A549 (cell line): ENCODE measurements at regions not wholly inside any gene's neighbourhood (a gene's known extent, or its start where the extent isn't known, plus 50 kb on each side); places are given as distances from the start of the nearest gene placed in this dataset.

Source experiments
- ATAC-seq, 2 experiments: fragments of 200-7000 bp in 1 of 2; fragments of >200 bp in 1 of 2; cut with Nextera tagmentation in 1 of 2; cut with Tn5 transposase in 1 of 2; 3 replicates each; pipeline versions ENCODE4 v1.8.0 to v1.9.1; 2018 to 2020; ENCODE audit warnings: mild to moderate bottlenecking in 1 of 2, moderate library complexity in 1 of 2
- CTCF ChIA-PET: fragments of 300-600 bp; sonication (Branson Sonifier 250); formaldehyde crosslinking; extraction: SDS; loops from one replicate; lab custom pipeline; 2021; ENCODE audit warnings: antibody characterized with exemption, inconsistent platforms; lab: Yijun Ruan, JAX
- POLR2A ChIA-PET: fragments of 350-600 bp; formaldehyde crosslinking; extraction: SDS; loops from one replicate; lab custom pipeline; 2021; ENCODE audit warnings: antibody characterized with exemption, inconsistent platforms; lab: Yijun Ruan, JAX
- DNase-seq, 2 experiments: peaks; one replicate each; pipeline versions ENCODE4 v3.0.0 to v3.0.0-alpha.2; 2011 to 2016; ENCODE audit warnings: low read depth in 1 of 2, low spot score in 1 of 2
- FAIRE-seq: peaks from 2 replicates; lab custom pipeline; 2011; peaks lifted over from hg19 to GRCh38; lab: Jason Lieb, UNC
- H3K27ac ChIP-seq, 2 experiments: fragments of >200 bp; sonication (Bioruptor Twin); formaldehyde crosslinking; 3 replicates each; pipeline ENCODE4 v1.5.1; 2016 to 2017
- H3K4me1 ChIP-seq: fragments of >200 bp; sonication (Bioruptor Twin); formaldehyde crosslinking; 3 replicates; pipeline ENCODE4 v1.6.1; 2016
- H3K4me2 ChIP-seq: fragments of >200 bp; sonication (Bioruptor Twin); formaldehyde crosslinking; 3 replicates; pipeline ENCODE4 v1.6.1; 2016
- H3K4me3 ChIP-seq: fragments of >200 bp; sonication (Bioruptor Twin); formaldehyde crosslinking; 3 replicates; pipeline ENCODE4 v1.5.1; 2016
- H3K9me3 ChIP-seq: fragments of >200 bp; sonication (Bioruptor Twin); formaldehyde crosslinking; 3 replicates; pipeline ENCODE4 v1.6.1; 2016
- ATOH8 ChIP-seq: fragments of 250-450 bp; sonication (Bioruptor Pico); IDR thresholded peaks from 2 replicates; pipeline ENCODE4 v1.5.0; 2020; ENCODE audit warnings: low read depth, mild to moderate bottlenecking, moderate library complexity
- CBX8 ChIP-seq: fragments of 200-600 bp; sonication (generic); IDR thresholded peaks from 2 replicates; pipeline ENCODE4 v1.6.1; 2016
- CHD2 ChIP-seq: fragments of 150-350 bp; IDR thresholded peaks from 2 replicates; pipeline ENCODE4 v1.6.1; 2014; ENCODE audit warnings: low read length; ENCODE audit not compliant: partially characterized antibody
- CTCF ChIP-seq: fragments of >200 bp; sonication (Bioruptor Twin); formaldehyde crosslinking; IDR thresholded peaks from 3 replicates; pipeline ENCODE4 v1.5.1; 2016
- E2F6 ChIP-seq: IDR thresholded peaks from 2 replicates; pipeline ENCODE4 v1.6.1; 2012; ENCODE audit warnings: low read depth, borderline replicate concordance
- EHF ChIP-seq: fragments of 250-450 bp; sonication (Bioruptor Pico); IDR thresholded peaks from 2 replicates; pipeline ENCODE4 v1.5.0; 2020; ENCODE audit warnings: mild to moderate bottlenecking
- EHMT2 ChIP-seq: fragments of 200-600 bp; sonication (generic); IDR thresholded peaks from 2 replicates; pipeline ENCODE4 v1.6.1; 2016; ENCODE audit warnings: antibody characterized with exemption, low read depth, mild to moderate bottlenecking, moderate library complexity
- FOSB ChIP-seq: fragments of 250-450 bp; sonication (Bioruptor Pico); IDR thresholded peaks from 2 replicates; pipeline ENCODE4 v1.5.0; 2020; ENCODE audit warnings: mild to moderate bottlenecking, moderate library complexity
- FOSL2 ChIP-seq, 2 experiments: fragments of 450-650 bp in 1 of 2; fragments of >200 bp in 1 of 2; sonication (Bioruptor Twin) in 1 of 2; formaldehyde crosslinking; IDR thresholded peaks; 2 replicates each; pipeline versions ENCODE4 v1.5.0 to v1.6.1; 2016 to 2020; ENCODE audit warnings: mild to moderate bottlenecking in 1 of 2, moderate library complexity in 1 of 2
- FOXS1 ChIP-seq: fragments of 250-450 bp; sonication (Bioruptor Pico); IDR thresholded peaks from 2 replicates; pipeline ENCODE4 v1.5.0; 2020; ENCODE audit warnings: mild to moderate bottlenecking, moderate library complexity
- HDAC2 ChIP-seq: fragments of 200-600 bp; sonication (generic); IDR thresholded peaks from 2 replicates; pipeline ENCODE4 v1.6.1; 2016
- HEYL ChIP-seq: fragments of 250-450 bp; sonication (Bioruptor Pico); IDR thresholded peaks from 2 replicates; pipeline ENCODE4 v1.8.0; 2021; ENCODE audit warnings: mild to moderate bottlenecking, moderate library complexity
- HOXA7 ChIP-seq: fragments of 250-450 bp; sonication (Bioruptor Pico); IDR thresholded peaks from 2 replicates; pipeline ENCODE4 v1.5.0; 2020; ENCODE audit warnings: mild to moderate bottlenecking, moderate library complexity
- JUN ChIP-seq, 2 experiments: fragments of >200 bp; sonication (Bioruptor Twin); formaldehyde crosslinking; IDR thresholded peaks; 2 replicates in 1 of 2; 3 replicates in 1 of 2; pipeline ENCODE4 v1.6.1; 2016 to 2017
- MAFK ChIP-seq: fragments of 450-650 bp; IDR thresholded peaks from 2 replicates; pipeline ENCODE4 v1.6.1; 2014; ENCODE audit not compliant: partially characterized antibody
- MAX ChIP-seq: IDR thresholded peaks from 2 replicates; pipeline ENCODE4 v1.6.1; 2012
- MYC ChIP-seq: IDR thresholded peaks from 2 replicates; pipeline ENCODE4 v1.6.1; 2012; ENCODE audit warnings: mild to moderate bottlenecking, inconsistent platforms, low read length, improper control_type of control experiment, borderline replicate concordance
- NFE2L2 ChIP-seq: fragments of 150-350 bp; conservative IDR thresholded peaks from 2 replicates; pipeline ENCODE4 v1.6.1; 2014; ENCODE audit warnings: low read length
- NPAS2 ChIP-seq: fragments of 250-450 bp; sonication (Bioruptor Pico); IDR thresholded peaks from 2 replicates; pipeline ENCODE4 v1.8.0; 2022; ENCODE audit warnings: mild to moderate bottlenecking, moderate library complexity, borderline replicate concordance
- PHF8 ChIP-seq: fragments of 200-600 bp; sonication (generic); IDR thresholded peaks from 2 replicates; pipeline ENCODE4 v1.6.1; 2016; ENCODE audit warnings: low read depth, mild to moderate bottlenecking, antibody characterized with exemption, moderate library complexity, borderline replicate concordance
- POLR2A ChIP-seq: IDR thresholded peaks from 2 replicates; pipeline ENCODE4 v1.6.1; 2012; ENCODE audit warnings: mild to moderate bottlenecking, low read length
- RARB ChIP-seq: fragments of 250-450 bp; sonication (Bioruptor Pico); IDR thresholded peaks from 2 replicates; pipeline ENCODE4 v1.8.0; 2021; ENCODE audit warnings: mild to moderate bottlenecking, moderate library complexity
- REST ChIP-seq: fragments of 200-600 bp; sonication (generic); IDR thresholded peaks from 2 replicates; pipeline ENCODE4 v1.6.1; 2016; ENCODE audit warnings: antibody characterized with exemption, mild to moderate bottlenecking, moderate library complexity
- SREBF2 ChIP-seq: fragments of 450-650 bp; IDR thresholded peaks from 2 replicates; pipeline ENCODE4 v1.6.1; 2014; ENCODE audit warnings: mild to moderate bottlenecking, moderate library complexity
- ZFP36 ChIP-seq: fragments of 450-650 bp; IDR thresholded peaks from 2 replicates; pipeline ENCODE4 v1.6.1; 2014; ENCODE audit warnings: borderline replicate concordance; ENCODE audit not compliant: partially characterized antibody
- WGBS: methylation state at CpG from one replicate; pipeline ENCODE4 v1.1.6; 2017; ENCODE audit errors: missing lambda C conversion rate; 5-methylcytosine and 5-hydroxymethylcytosine counted together

GRCh38 chr15:92819278-92820235, 80.6 kb upstream of the CHD2 start:
- CTCF ChIA-PET = interaction anchor here (0.6 to 4.8 kb wide), 16 partner anchors 8 to 1472 kb away, joined by 3 to 45 read pairs (median 4); partner anchors contain the start of gene CHD2
- Histone ChIP-seq H3K9me3 (no peaks in the 10 kb centered on the region), H3K4me3 (peak overlapping the region; percentile 37), H3K4me2 (peak overlapping the region; percentile 92), H3K27ac (peak overlapping the region; percentile 90 to 92), H3K4me1 (peaks cover 49% of the 10 kb centered on the region)
- WGBS = 2% methylated on average over 16 of the region's 16 CpGs
- FAIRE-seq (peak; percentile 86), DNase-seq (peak in 1 of 2 experiments; percentile 42), ATAC-seq (peak; percentile 57 to 60)
- POLR2A ChIA-PET = interaction anchor here (0.5 to 11.4 kb wide), 17 partner anchors 8 to 95 kb away, joined by 3 to 231 read pairs (median 7); partner anchors contain the start of gene CHD2
- TF ChIP-seq CHD2 (no peak), MAFK (peak; percentile 63), JUN (IDR thresholded peaks at IDR 0.05) (no peak), FOSB (CRISPR knock-in tag) (peak; percentile 86), HOXA7 (CRISPR knock-in tag) (peak; percentile 82; the same call in 1 of the 2 replicates), FOXS1 (0 out of 2 replicates have a peak, but pooled peaks have one; percentile 25), MAX (peak; percentile 56), POLR2A (peak; percentile 28; the same call in 1 of the 2 replicates), EHF (peak; percentile 14; the same call in 1 of the 2 replicates)
- TF ChIP-seq, all 56 proteins: peak for 7

GRCh38 chr15:92820236-92821021, 79.7 kb upstream of the CHD2 start:
- H3K4me3 ChIP-seq = peak overlapping the region; percentile 46
- DNase-seq (peak; percentile 96 to 97), ATAC-seq (peak; percentile 85 to 88), FAIRE-seq (peak; percentile 70)
- peaks cover 52% of the 10 kb centered on the region for H3K4me1 ChIP-seq
- H3K4me2 ChIP-seq = peak overlapping the region; percentile 92
- CTCF ChIA-PET = interaction anchor here (0.6 to 4.8 kb wide), 14 partner anchors 10 to 1471 kb away, joined by 3 to 45 read pairs (median 4); partner anchors contain the start of gene CHD2
- 2% methylated on average over 36 of the region's 36 CpGs for WGBS
- POLR2A ChIA-PET = interaction anchor here (0.5 to 11.4 kb wide), 17 partner anchors 9 to 94 kb away, joined by 3 to 231 read pairs (median 7); partner anchors contain the start of gene CHD2
- peak overlapping the region; percentile 90 to 92 for H3K27ac ChIP-seq
- H3K9me3 ChIP-seq = no peaks in the 10 kb centered on the region
- TF ChIP-seq NPAS2 (CRISPR knock-in tag) (no peak), CTCF (no peak), MAX (peak; percentile 80), MAFK (peak; percentile 20), MYC (peak; percentile 80; the same call in 1 of the 2 replicates), EHMT2 (no peak), REST (no peak), ZFP36 (no peak), RARB (CRISPR knock-in tag) (no peak), E2F6 (no peak), SREBF2 (no peak), PHF8 (peak; percentile 38; the same call in 1 of the 2 replicates), FOSL2 (IDR thresholded peaks at IDR 0.05) (no peak), FOSL2 (CRISPR knock-in tag; IDR thresholded peaks at IDR 0.05) (no peak), HEYL (no peak), CBX8 (no peak), HDAC2 (no peak), NFE2L2 (no peak), FOSB (CRISPR knock-in tag) (no peak), ATOH8 (CRISPR knock-in tag) (no peak)
